Neural cell (in vitro differentiated cells): ENCODE measurements at regions not wholly inside any gene's neighbourhood (a gene's known extent, or its start where the extent isn't known, plus 50 kb on each side); places are given as distances from the start of the nearest gene placed in this dataset.

Experiments
- H2AFZ ChIP-seq: fragments of 200-600, 300-800 bp; sonication (generic), shearing (Covaris generic); 2 replicates; pipeline ENCODE4 v1.6.0; 2014; ENCODE audit warnings: low read depth, mild to moderate bottlenecking, antibody characterized with exemption, low read length, moderate library complexity
- H3F3A ChIP-seq: fragments of 200-600 bp; shearing (Covaris generic); 2 replicates; pipeline ENCODE4 v1.6.1; 2016; ENCODE audit warnings: mild to moderate bottlenecking, moderate library complexity, mixed read lengths, antibody characterized with exemption, low read length; ENCODE audit not compliant: insufficient read depth, poor library complexity, severe bottlenecking
- H3K27ac ChIP-seq: fragments of 200-600, 300-800 bp; sonication (generic), shearing (Covaris generic); 2 replicates; pipeline ENCODE4 v1.5.1; 2014; ENCODE audit warnings: mild to moderate bottlenecking, low read length, moderate library complexity
- H3K27me3 ChIP-seq: fragments of 300-800, 200-600 bp; sonication (generic), shearing (Covaris generic); 2 replicates; pipeline ENCODE4 v1.6.0; 2014; ENCODE audit warnings: mild to moderate bottlenecking, low read depth, low read length, moderate library complexity; ENCODE audit not compliant: insufficient read depth
- H3K36me3 ChIP-seq: fragments of 300-800, 200-600 bp; sonication (generic), shearing (Covaris generic); 2 replicates; pipeline ENCODE4 v1.5.1; 2014; ENCODE audit warnings: mild to moderate bottlenecking, antibody characterized with exemption, low read length, moderate library complexity; ENCODE audit not compliant: insufficient read depth
- H3K4me2 ChIP-seq: fragments of 300-800, 200-600 bp; sonication (generic), shearing (Covaris generic); 2 replicates; pipeline ENCODE4 v1.6.0; 2014; ENCODE audit warnings: mild to moderate bottlenecking, low read length
- H3K4me3 ChIP-seq: fragments of 300-800, 200-600 bp; sonication (generic), shearing (Covaris generic); 2 replicates; pipeline ENCODE4 v1.5.1; 2014; ENCODE audit warnings: mild to moderate bottlenecking, low read length, moderate library complexity
- H3K79me2 ChIP-seq: fragments of 200-600 bp; shearing (Covaris generic); replicated peaks from 2 replicates; pipeline ENCODE4 v1.6.0; 2014; ENCODE audit warnings: mild to moderate bottlenecking, low read length, moderate library complexity; ENCODE audit not compliant: insufficient read depth
- H3K9ac ChIP-seq: fragments of 300-800, 200-600 bp; sonication (generic), shearing (Covaris generic); 2 replicates; pipeline ENCODE4 v1.6.1; 2016; ENCODE audit warnings: mild to moderate bottlenecking, low read length, mixed read lengths
- H3K9me2 ChIP-seq: fragments of 200-600 bp; shearing (Covaris generic); 2 replicates; pipeline ENCODE4 v1.6.1; 2016; ENCODE audit warnings: mild to moderate bottlenecking, low read length, mixed read lengths; ENCODE audit not compliant: insufficient read depth
- H3K9me3 ChIP-seq: fragments of 200-600, 300-800 bp; sonication (generic), shearing (Covaris generic); 2 replicates; pipeline ENCODE4 v1.6.1; 2016; ENCODE audit warnings: mild to moderate bottlenecking, mixed run types, low read length, moderate library complexity, mixed read lengths
- H4K20me1 ChIP-seq: fragments of 200-600 bp; shearing (Covaris generic); 2 replicates; pipeline ENCODE4 v1.6.1; 2016; ENCODE audit warnings: mild to moderate bottlenecking, mixed run types; ENCODE audit not compliant: insufficient read depth
- CTCF ChIP-seq: fragments of 450-650 bp; IDR thresholded peaks from 2 replicates; pipeline ENCODE4 v1.5.1; 2014; ENCODE audit warnings: antibody characterized with exemption, mild to moderate bottlenecking, moderate library complexity; ENCODE audit not compliant: poor library complexity, severe bottlenecking
- EP300 ChIP-seq: fragments of 450-650 bp; conservative IDR thresholded peaks from 2 replicates; pipeline ENCODE4 v1.6.1; 2014; ENCODE audit warnings: antibody characterized with exemption, mild to moderate bottlenecking, moderate library complexity; ENCODE audit not compliant: poor library complexity, severe bottlenecking
- EZH2 ChIP-seq: fragments of 200-600, 300-800 bp; shearing (Covaris generic), sonication (generic); IDR thresholded peaks from 2 replicates; pipeline ENCODE4 v1.6.1; 2014; ENCODE audit warnings: antibody characterized with exemption, low read length, borderline replicate concordance, mild to moderate bottlenecking; ENCODE audit not compliant: insufficient read depth, poor library complexity, severe bottlenecking
- MXI1 ChIP-seq: fragments of 450-650 bp; conservative IDR thresholded peaks from 2 replicates; pipeline ENCODE4 v1.6.1; 2014; ENCODE audit warnings: antibody characterized with exemption, mild to moderate bottlenecking; ENCODE audit not compliant: poor library complexity, severe bottlenecking
- POLR2AphosphoS5 ChIP-seq: IDR thresholded peaks from 2 replicates; pipeline ENCODE4 v1.6.1; 2012
- RAD21 ChIP-seq: fragments of 450-650 bp; conservative IDR thresholded peaks from 2 replicates; pipeline ENCODE4 v1.6.1; 2014; ENCODE audit warnings: antibody characterized with exemption, mild to moderate bottlenecking, moderate library complexity
- REST ChIP-seq: IDR thresholded peaks from 2 replicates; pipeline ENCODE4 v1.6.1; 2012; ENCODE audit warnings: borderline replicate concordance
- SMC3 ChIP-seq: fragments of 450-650 bp; conservative IDR thresholded peaks from 2 replicates; pipeline ENCODE4 v1.6.1; 2014; ENCODE audit warnings: antibody characterized with exemption, mild to moderate bottlenecking, moderate library complexity; ENCODE audit not compliant: poor library complexity
- TAF1 ChIP-seq: IDR thresholded peaks from 2 replicates; pipeline ENCODE4 v1.6.1; 2012; ENCODE audit warnings: low read depth

- Histone ChIP-seq H3K4me3 (peak overlapping the region; percentile 67), H3K79me2 (no peaks in the 10 kb centered on the region), H3K9me2 (no peaks in the 10 kb centered on the region), H3K4me2 (peak overlapping the region; percentile 35), H3K9ac (peak overlapping the region; percentile 58), H3K36me3 (no peaks in the 10 kb centered on the region), H3K27ac (no peak overlapping the region), H2AFZ (peak overlapping the region; percentile 16), H3K27me3 (no peaks in the 10 kb centered on the region), H4K20me1 (no peaks in the 10 kb centered on the region), H3F3A (no peaks in the 10 kb centered on the region), H3K9me3 (no peaks in the 10 kb centered on the region)
- TF ChIP-seq POLR2AphosphoS5 (no peak), MXI1 (no peak), EP300 (no peak), REST (no peak), TAF1 (no peak), RAD21 (no peak), SMC3 (no peak)
Observed at GRCh38 chr1:88462096-88462487, 222.0 kb upstream of the PKN2 start.

GRCh38 chr1:88462488-88463261, 221.4 kb upstream of the PKN2 start:
- no peaks in the 10 kb centered on the region for H3K27me3 ChIP-seq
- no peaks in the 10 kb centered on the region for H3K79me2 ChIP-seq
- H2AFZ ChIP-seq, result peak overlapping the region; percentile 40
- peak overlapping the region; percentile 35 for H3K4me2 ChIP-seq
- H3K9ac ChIP-seq, result peak overlapping the region; percentile 58
- H3K9me2 ChIP-seq, result no peaks in the 10 kb centered on the region
- no peaks in the 10 kb centered on the region for H3K9me3 ChIP-seq
- H3K4me3 ChIP-seq, result peak overlapping the region; percentile 67
- H4K20me1 ChIP-seq, result no peaks in the 10 kb centered on the region
- H3K36me3 ChIP-seq, result no peaks in the 10 kb centered on the region
- TF ChIP-seq SMC3 (peak; percentile 11), MXI1 (no peak), POLR2AphosphoS5 (peak; percentile 18), TAF1 (no peak), EZH2 (no peak), REST (no peak), CTCF (peak; percentile 36), EP300 (no peak), RAD21 (peak; percentile 15)
- H3F3A ChIP-seq, result no peaks in the 10 kb centered on the region
- H3K27ac ChIP-seq, result no peak overlapping the region
